ENCODE measurements at regions not wholly inside any gene's neighbourhood (a gene's known extent, or its start where the extent isn't known, plus 50 kb on each side); places are given as distances from the start of the nearest gene placed in this dataset.

DNA sequence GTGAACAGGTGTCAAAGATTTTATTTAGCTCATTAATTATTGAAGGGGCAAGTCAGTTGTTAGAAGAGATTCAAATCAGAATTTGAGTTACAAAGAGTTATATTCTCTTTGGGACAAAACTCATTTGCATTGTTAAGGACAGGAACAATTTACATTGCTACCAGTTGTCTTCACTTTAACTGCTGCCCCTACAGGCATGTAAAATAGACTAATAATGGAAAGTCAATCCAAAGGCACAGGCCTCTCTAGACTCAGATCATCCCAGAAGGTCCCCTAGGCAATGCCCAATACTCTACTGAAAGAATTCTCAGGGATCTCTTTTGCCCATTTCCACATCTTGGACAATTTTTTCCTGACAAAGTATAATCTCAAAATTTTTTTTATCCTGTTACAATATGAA is 95.7 kb downstream of the SCP2D1 start:
- Histone ChIP-seq H3K79me2 (ENCODE audit: control insufficient read depth, insufficient read depth, low read length) (no peaks in the 10 kb centered on the region), H4K20me1 (ENCODE audit: control insufficient read depth, extremely low read depth, insufficient read depth, low read length) (no peaks in the 10 kb centered on the region), H3K4me1 (ENCODE audit: control insufficient read depth, extremely low read depth, insufficient read depth, low read length) (no peaks in the 10 kb centered on the region), H3K36me3 (ENCODE audit: control insufficient read depth, insufficient read depth, low read length) (no peaks in the 10 kb centered on the region), H2AFZ (ENCODE audit: low read length) (no peak overlapping the region), H3K4me3 (replicated peaks in 1 of 4; ENCODE audit: control extremely low read depth in 1 of 4, insufficient read depth in 1 of 4, low read depth in 3 of 4, low read length in 4 of 4) (no peak overlapping the region), H3K27ac (ENCODE audit: insufficient read depth, low read length) (no peak overlapping the region), H3K27me3 (ENCODE audit: control insufficient read depth, insufficient read depth, low read length) (no peaks in the 10 kb centered on the region), H3K4me2 (ENCODE audit: extremely low read depth, insufficient read depth, low read length) (no peak overlapping the region), H3K9me3 (ENCODE audit: control insufficient read depth, insufficient read depth, low read depth, low read length) (no peaks in the 10 kb centered on the region), H3K9ac (ENCODE audit: insufficient read depth, low read length) (no peak overlapping the region)
- DNase-seq (ENCODE audit: low read depth in 2 of 2) = no peak
- no peak for TF ChIP-seq EZH2 (IDR thresholded peaks at IDR 0.05; ENCODE audit: low read length, missing control alignments)
- TF ChIP-seq, protein P1, sequence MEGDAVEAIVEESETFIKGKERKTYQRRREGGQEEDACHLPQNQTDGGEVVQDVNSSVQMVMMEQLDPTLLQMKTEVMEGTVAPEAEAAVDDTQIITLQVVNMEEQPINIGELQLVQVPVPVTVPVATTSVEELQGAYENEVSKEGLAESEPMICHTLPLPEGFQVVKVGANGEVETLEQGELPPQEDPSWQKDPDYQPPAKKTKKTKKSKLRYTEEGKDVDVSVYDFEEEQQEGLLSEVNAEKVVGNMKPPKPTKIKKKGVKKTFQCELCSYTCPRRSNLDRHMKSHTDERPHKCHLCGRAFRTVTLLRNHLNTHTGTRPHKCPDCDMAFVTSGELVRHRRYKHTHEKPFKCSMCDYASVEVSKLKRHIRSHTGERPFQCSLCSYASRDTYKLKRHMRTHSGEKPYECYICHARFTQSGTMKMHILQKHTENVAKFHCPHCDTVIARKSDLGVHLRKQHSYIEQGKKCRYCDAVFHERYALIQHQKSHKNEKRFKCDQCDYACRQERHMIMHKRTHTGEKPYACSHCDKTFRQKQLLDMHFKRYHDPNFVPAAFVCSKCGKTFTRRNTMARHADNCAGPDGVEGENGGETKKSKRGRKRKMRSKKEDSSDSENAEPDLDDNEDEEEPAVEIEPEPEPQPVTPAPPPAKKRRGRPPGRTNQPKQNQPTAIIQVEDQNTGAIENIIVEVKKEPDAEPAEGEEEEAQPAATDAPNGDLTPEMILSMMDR (conservative IDR thresholded peaks at IDR 0.05 in 1 of 2, IDR thresholded peaks at IDR 0.05 in 1 of 2; ENCODE audit: low read depth in 1 of 2, low read length in 2 of 2) = no peak

DNA sequence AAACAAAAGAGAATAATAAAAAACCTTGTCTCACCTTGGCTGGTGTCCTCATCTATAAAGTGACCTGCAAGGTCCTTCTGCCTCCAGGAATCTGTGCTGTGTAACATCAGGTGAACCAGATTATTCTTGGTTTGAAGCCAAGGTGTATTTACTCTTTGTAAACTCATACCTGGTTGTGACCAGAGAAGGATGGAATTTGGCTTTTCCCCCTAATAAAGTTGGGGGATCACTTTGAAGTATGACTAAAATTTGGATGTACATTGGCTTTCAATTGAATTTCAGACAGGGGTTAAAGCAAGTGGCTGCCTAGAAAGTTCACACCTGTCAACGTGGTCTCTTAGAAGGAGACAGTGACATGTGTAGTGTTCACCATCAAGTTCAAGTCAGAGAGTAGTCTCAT is 100.1 kb downstream of the SCP2D1 start:
- H2AFZ ChIP-seq (ENCODE audit: low read length) = no peak overlapping the region
- no peaks in the 10 kb centered on the region for H3K27me3 ChIP-seq (ENCODE audit: control insufficient read depth, insufficient read depth, low read length)
- TF ChIP-seq EZH2 (IDR thresholded peaks at IDR 0.05; ENCODE audit: low read length, missing control alignments) = no peak
- TF ChIP-seq, protein P1 (conservative IDR thresholded peaks at IDR 0.05 in 1 of 2, IDR thresholded peaks at IDR 0.05 in 1 of 2; ENCODE audit: low read depth in 1 of 2, low read length in 2 of 2) = no peak
- H3K36me3 ChIP-seq (ENCODE audit: control insufficient read depth, insufficient read depth, low read length) = no peaks in the 10 kb centered on the region
- no peaks in the 10 kb centered on the region for H4K20me1 ChIP-seq (ENCODE audit: control insufficient read depth, extremely low read depth, insufficient read depth, low read length)
- H3K79me2 ChIP-seq (ENCODE audit: control insufficient read depth, insufficient read depth, low read length) = no peaks in the 10 kb centered on the region
- H3K4me2 ChIP-seq (ENCODE audit: extremely low read depth, insufficient read depth, low read length) = no peak overlapping the region
- no peaks in the 10 kb centered on the region for H3K4me1 ChIP-seq (ENCODE audit: control insufficient read depth, extremely low read depth, insufficient read depth, low read length)
- no peak overlapping the region for H3K4me3 ChIP-seq (replicated peaks in 1 of 4; ENCODE audit: control extremely low read depth in 1 of 4, insufficient read depth in 1 of 4, low read depth in 3 of 4, low read length in 4 of 4)
- H3K9ac ChIP-seq (ENCODE audit: insufficient read depth, low read length) = no peak overlapping the region
- no peak overlapping the region for H3K27ac ChIP-seq (ENCODE audit: insufficient read depth, low read length)
- no peaks in the 10 kb centered on the region for H3K9me3 ChIP-seq (ENCODE audit: control insufficient read depth, insufficient read depth, low read depth, low read length)
- DNase-seq (ENCODE audit: low read depth in 2 of 2) = no peak

DNA sequence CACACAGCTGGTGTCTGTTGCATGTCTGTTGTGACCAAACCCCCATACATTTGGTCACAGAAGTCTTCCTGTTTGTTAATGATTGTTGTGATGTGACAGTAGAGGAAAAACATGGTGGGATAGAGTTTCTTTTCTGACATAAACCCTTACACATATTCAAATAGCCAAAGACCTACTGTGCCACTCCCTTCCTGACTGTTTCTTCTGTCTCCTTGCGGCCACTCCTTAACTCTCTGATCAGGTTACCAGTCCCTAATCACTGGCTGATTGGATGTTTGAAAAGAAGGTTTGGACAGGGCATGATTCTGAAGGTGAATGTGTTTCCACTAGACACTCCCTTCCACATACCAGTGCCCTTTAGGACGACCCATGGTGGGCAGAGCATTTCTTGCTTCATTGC is 101.2 kb downstream of the SCP2D1 start:
- Histone ChIP-seq H3K9ac (ENCODE audit: insufficient read depth, low read length) (no peak overlapping the region), H4K20me1 (ENCODE audit: control insufficient read depth, extremely low read depth, insufficient read depth, low read length) (no peaks in the 10 kb centered on the region), H3K36me3 (ENCODE audit: control insufficient read depth, insufficient read depth, low read length) (no peaks in the 10 kb centered on the region), H2AFZ (ENCODE audit: low read length) (no peak overlapping the region), H3K27me3 (ENCODE audit: control insufficient read depth, insufficient read depth, low read length) (no peaks in the 10 kb centered on the region), H3K4me3 (replicated peaks in 1 of 4; ENCODE audit: control extremely low read depth in 1 of 4, insufficient read depth in 1 of 4, low read depth in 3 of 4, low read length in 4 of 4) (no peak overlapping the region), H3K4me1 (ENCODE audit: control insufficient read depth, extremely low read depth, insufficient read depth, low read length) (no peaks in the 10 kb centered on the region), H3K79me2 (ENCODE audit: control insufficient read depth, insufficient read depth, low read length) (no peaks in the 10 kb centered on the region), H3K4me2 (ENCODE audit: extremely low read depth, insufficient read depth, low read length) (no peak overlapping the region), H3K9me3 (ENCODE audit: control insufficient read depth, insufficient read depth, low read depth, low read length) (no peaks in the 10 kb centered on the region), H3K27ac (ENCODE audit: insufficient read depth, low read length) (no peak overlapping the region)
- no peak for DNase-seq (ENCODE audit: low read depth in 2 of 2)
- TF ChIP-seq, protein P1 (conservative IDR thresholded peaks at IDR 0.05 in 1 of 2, IDR thresholded peaks at IDR 0.05 in 1 of 2; ENCODE audit: low read depth in 1 of 2, low read length in 2 of 2) = no peak
- no peak for TF ChIP-seq EZH2 (IDR thresholded peaks at IDR 0.05; ENCODE audit: low read length, missing control alignments)
